ENCODE measurements at regions not wholly inside any gene's neighbourhood (a gene's known extent, or its start where the extent isn't known, plus 50 kb on each side); places are given as distances from the start of the nearest gene placed in this dataset.

- H3K9me3 ChIP-seq = no peaks in the 10 kb centered on the region
- intact Hi-C loops (cut with DNase I) = no loop called here
Observed at GRCh38 chr14:97888331-97888730, 1091.1 kb downstream of the VRK1 start.

GRCh38 chr14:97891515-97891914, 1094.3 kb downstream of the VRK1 start:
- Histone ChIP-seq H3K36me3 (no peaks in the 10 kb centered on the region), H3K4me1 (no peaks in the 10 kb centered on the region), H3K27me3 (no peaks in the 10 kb centered on the region), H3K4me3 (no peak overlapping the region), H3K9me3 (no peaks in the 10 kb centered on the region), H3K27ac (replicated peaks in 1 of 4) (no peak overlapping the region)
- intact Hi-C loops (cut with DNase I) = no loop called here
- no peak for DNase-seq (ENCODE audit: extremely low spot score)
- TF ChIP-seq CTCF (IDR thresholded peaks at IDR 0.05) = no peak
- TF ChIP-seq EP300 (IDR thresholded peaks at IDR 0.05) = no peak
- TF ChIP-seq POLR2A (IDR thresholded peaks at IDR 0.05; ENCODE audit: low read depth) = no peak
- no peak for TF ChIP-seq POLR2AphosphoS5 (IDR thresholded peaks at IDR 0.05)
- 84% methylated on average over 2 of the region's 2 CpGs for whole genome bisulfite sequencing

More at GRCh38 chr14:97888331-97888730, 1091.1 kb downstream of the VRK1 start:
- H3K4me3 ChIP-seq = no peak overlapping the region
- TF ChIP-seq POLR2A (IDR thresholded peaks at IDR 0.05; ENCODE audit: low read depth) = no peak
- TF ChIP-seq EP300 (IDR thresholded peaks at IDR 0.05) = no peak
- DNase-seq (ENCODE audit: extremely low spot score) = no peak
- H3K4me1 ChIP-seq = no peaks in the 10 kb centered on the region
- H3K27ac ChIP-seq (replicated peaks in 1 of 4) = no peak overlapping the region
- H3K36me3 ChIP-seq = no peaks in the 10 kb centered on the region
- H3K27me3 ChIP-seq = peaks cover 0 to 4% (median 0%) of the 10 kb centered on the region in 4 donors
- WGBS = 86% methylated on average over 5 of the region's 5 CpGs

GRCh38 chr14:97894552-97894951, 1097.4 kb downstream of the VRK1 start:
- intact Hi-C loops (cut with DNase I) = no loop called here
- Histone ChIP-seq H3K27ac (replicated peaks in 1 of 4) (no peak overlapping the region), H3K36me3 (no peaks in the 10 kb centered on the region), H3K4me3 (no peak overlapping the region), H3K4me1 (no peaks in the 10 kb centered on the region), H3K9me3 (no peaks in the 10 kb centered on the region), H3K27me3 (no peaks in the 10 kb centered on the region)
- 95% methylated on average over 4 of the region's 4 CpGs for WGBS
- no peak for DNase-seq (ENCODE audit: extremely low spot score)
- TF ChIP-seq POLR2A (IDR thresholded peaks at IDR 0.05; ENCODE audit: low read depth) = no peak
- no peak for TF ChIP-seq CTCF (IDR thresholded peaks at IDR 0.05)
- TF ChIP-seq EP300 (IDR thresholded peaks at IDR 0.05) = no peak
- no peak for TF ChIP-seq POLR2AphosphoS5 (IDR thresholded peaks at IDR 0.05)

GRCh38 chr14:97900196-97900854, 1103.1 kb downstream of the VRK1 start:
- H3K4me1 ChIP-seq = no peaks in the 10 kb centered on the region
- no peak overlapping the region for H3K4me3 ChIP-seq
- WGBS = 48% methylated on average over 6 of the region's 6 CpGs
- H3K36me3 ChIP-seq = no peaks in the 10 kb centered on the region
- no peak for TF ChIP-seq POLR2A (IDR thresholded peaks at IDR 0.05; ENCODE audit: low read depth)
- no peak for TF ChIP-seq CTCF (IDR thresholded peaks at IDR 0.05)
- TF ChIP-seq POLR2AphosphoS5 (IDR thresholded peaks at IDR 0.05) = no peak
- TF ChIP-seq EP300 (IDR thresholded peaks at IDR 0.05) = no peak
- no peak overlapping the region for H3K27ac ChIP-seq (replicated peaks in 1 of 4)
- H3K9me3 ChIP-seq = no peaks in the 10 kb centered on the region
- intact Hi-C loops (cut with DNase I) = no loop called here
- DNase-seq (ENCODE audit: extremely low spot score) = no peak
- H3K27me3 ChIP-seq = no peaks in the 10 kb centered on the region

- H3K36me3 ChIP-seq = no peaks in the 10 kb centered on the region
- TF ChIP-seq POLR2AphosphoS5 (IDR thresholded peaks at IDR 0.05) = no peak
- no peak for TF ChIP-seq CTCF (IDR thresholded peaks at IDR 0.05)
- no peak for TF ChIP-seq EP300 (IDR thresholded peaks at IDR 0.05)
- no peak for TF ChIP-seq POLR2A (IDR thresholded peaks at IDR 0.05; ENCODE audit: low read depth)
- no peaks in the 10 kb centered on the region for H3K4me1 ChIP-seq
- WGBS = 81% methylated on average over 1 of the region's 1 CpG
- no peaks in the 10 kb centered on the region for H3K27me3 ChIP-seq
- DNase-seq (ENCODE audit: extremely low spot score) = no peak
- no peaks in the 10 kb centered on the region for H3K9me3 ChIP-seq
- no peak overlapping the region for H3K27ac ChIP-seq (replicated peaks in 1 of 4)
- intact Hi-C loops (cut with DNase I) = no loop called here
- H3K4me3 ChIP-seq = no peak overlapping the region
Observed at GRCh38 chr14:97902630-97903029, 1105.4 kb downstream of the VRK1 start.
